Renal pelvis (tissue), 1 donor: ENCODE measurements at regions not wholly inside any gene's neighbourhood (a gene's known extent, or its start where the extent isn't known, plus 50 kb on each side); places are given as distances from the start of the nearest gene placed in this dataset.

Experiments used
- DNase-seq: peaks from one replicate; pipeline ENCODE4 v3.0.0-alpha.2; 2013

- DNase-seq = peak; percentile 77
These were observed 84.9 kb upstream of the SLC44A3 start for GRCh38 chr1:94734963-94735901.

- no peak for DNase-seq
These were observed 88.3 kb upstream of the SLC44A3 start for GRCh38 chr1:94731891-94732290.

GRCh38 chr1:94730450-94730849, 89.7 kb upstream of the SLC44A3 start:
- no peak for DNase-seq

GRCh38 chr1:94729267-94729666, 90.9 kb upstream of the SLC44A3 start:
- DNase-seq = no peak

- DNase-seq = no peak
These were observed 92.1 kb upstream of the SLC44A3 start for GRCh38 chr1:94727846-94728715.

GRCh38 chr1:94726981-94727685, 93.0 kb upstream of the SLC44A3 start:
- no peak for DNase-seq

GRCh38 chr1:94725566-94725965, 94.6 kb upstream of the SLC44A3 start:
- no peak for DNase-seq

- DNase-seq = no peak
These were observed 96.3 kb upstream of the SLC44A3 start for GRCh38 chr1:94723894-94724293.

- DNase-seq = no peak
These were observed 96.7 kb upstream of the SLC44A3 start for GRCh38 chr1:94723463-94723862.

GRCh38 chr1:94722181-94722580, 98.0 kb upstream of the SLC44A3 start:
- DNase-seq = no peak

GRCh38 chr1:94721240-94721639, 98.9 kb upstream of the SLC44A3 start:
- DNase-seq = no peak

GRCh38 chr1:94719926-94720793, 100.0 kb upstream of the SLC44A3 start:
- no peak for DNase-seq

GRCh38 chr1:94716965-94717364, 103.2 kb upstream of the SLC44A3 start:
- DNase-seq = no peak

- no peak for DNase-seq
These were observed 104.8 kb upstream of the SLC44A3 start for GRCh38 chr1:94715321-94715720.

- DNase-seq = no peak
These were observed 105.6 kb upstream of the SLC44A3 start for GRCh38 chr1:94714552-94714951.

GRCh38 chr1:94714152-94714551, 106.0 kb upstream of the SLC44A3 start:
- DNase-seq = no peak

- no peak for DNase-seq
These were observed 106.5 kb upstream of the SLC44A3 start for GRCh38 chr1:94713472-94714141.

- no peak for DNase-seq
These were observed 110.1 kb upstream of the SLC44A3 start for GRCh38 chr1:94709891-94710581.

- no peak for DNase-seq
These were observed 111.3 kb upstream of the SLC44A3 start for GRCh38 chr1:94708811-94709210.

- DNase-seq = no peak
These were observed 111.9 kb upstream of the SLC44A3 start for GRCh38 chr1:94708299-94708685.
